Panc1 (cell line): ENCODE measurements at regions not wholly inside any gene's neighbourhood (a gene's known extent, or its start where the extent isn't known, plus 50 kb on each side); places are given as distances from the start of the nearest gene placed in this dataset.

Source experiments
- ATAC-seq: fragments of 200-7000 bp; cut with Tn5 transposase; 2 replicates; pipeline ENCODE4 v1.9.1; 2020; ENCODE audit warnings: mild to moderate bottlenecking, moderate library complexity
- BruUV-seq: library from RNA; stranded (reverse); fragments of 400-500 nt; replicated peaks from 2 replicates; lab custom pipeline; 2021; lab: Mats Ljungman, UMichigan
- CTCF ChIA-PET: fragments of 300-600 bp; sonication (Branson Sonifier 250); formaldehyde crosslinking; loops from one replicate; lab custom pipeline; 2022; ENCODE audit warnings: antibody characterized with exemption; lab: Charles Lee
- POLR2A ChIA-PET: fragments of 300-600 bp; sonication (Branson Sonifier 250); formaldehyde crosslinking; loops from one replicate; lab custom pipeline; 2022; ENCODE audit warnings: antibody characterized with exemption; lab: Charles Lee
- DNase-seq: peaks from one replicate; pipeline ENCODE4 v3.0.0-alpha.2; 2010; ENCODE audit warnings: low read depth, low spot score
- H3K27ac ChIP-seq: 2 replicates; pipeline ENCODE4 v1.5.1; 2011; ENCODE audit warnings: mild to moderate bottlenecking, low read length, inconsistent platforms
- H3K27me3 ChIP-seq: fragments of 200-500 bp; sonication (Bioruptor generic); 2 replicates; pipeline ENCODE4 v1.6.0; 2014; ENCODE audit warnings: low read length, inconsistent platforms; ENCODE audit not compliant: control insufficient read depth, insufficient read depth
- H3K36me3 ChIP-seq: fragments of 200-500 bp; sonication (Bioruptor generic); 2 replicates; pipeline ENCODE4 v1.5.1; 2014; ENCODE audit warnings: inconsistent platforms, mild to moderate bottlenecking, low read length, moderate library complexity; ENCODE audit not compliant: control insufficient read depth, insufficient read depth
- H3K4me1 ChIP-seq: 2 replicates; pipeline ENCODE4 v1.5.1; 2011; ENCODE audit warnings: inconsistent platforms, mild to moderate bottlenecking, low read length, moderate library complexity; ENCODE audit not compliant: control insufficient read depth, insufficient read depth
- H3K4me3 ChIP-seq, 2 experiments: 2 replicates each; pipeline ENCODE4 v1.5.1; 2011 to 2012; ENCODE audit warnings: low read depth in 2 of 2, low read length in 2 of 2, mild to moderate bottlenecking in 2 of 2, inconsistent platforms in 1 of 2, moderate library complexity in 1 of 2
- H3K9me3 ChIP-seq: fragments of 200-500 bp; sonication (Bioruptor generic); 2 replicates; pipeline ENCODE4 v1.5.1; 2014; ENCODE audit warnings: low read depth, mild to moderate bottlenecking, inconsistent platforms, low read length, moderate library complexity; ENCODE audit not compliant: control insufficient read depth, insufficient read depth
- CTCF ChIP-seq: fragments of 450-650 bp; IDR thresholded peaks from 2 replicates; pipeline ENCODE4 v1.5.1; 2017; ENCODE audit warnings: mild to moderate bottlenecking
- POLR2AphosphoS5 ChIP-seq: IDR thresholded peaks from 2 replicates; pipeline ENCODE4 v1.6.1; 2012; ENCODE audit warnings: mild to moderate bottlenecking, low read depth, low read length, moderate library complexity
- REST ChIP-seq, 2 experiments: IDR thresholded peaks; 2 replicates each; pipeline ENCODE4 v1.6.1; 2011 to 2012; ENCODE audit warnings: low read depth in 2 of 2, control low read depth in 1 of 2, low read length in 1 of 2, mild to moderate bottlenecking in 1 of 2, moderate library complexity in 1 of 2; ENCODE audit not compliant: insufficient read depth in 1 of 2
- SIN3A ChIP-seq: IDR thresholded peaks from 2 replicates; pipeline ENCODE4 v1.6.1; 2012; ENCODE audit warnings: low read depth, mild to moderate bottlenecking, low read length, moderate library complexity, borderline replicate concordance; ENCODE audit not compliant: insufficient read depth
- TCF7L2 ChIP-seq: IDR thresholded peaks from 2 replicates; pipeline ENCODE4 v1.6.1; 2011; ENCODE audit warnings: mild to moderate bottlenecking, low read depth, low read length, inconsistent platforms
- in situ Hi-C: cut with HindIII; loops from 2 replicates; pipeline ENCODE4 v1.10.0; 2016; ENCODE audit warnings: low sequenced_read_pairs, low pct_unique_long_range_greater_than_20kb
- intact Hi-C: fragments of 100-400 bp; cut with micrococcal nuclease; formaldehyde crosslinking; loops from one replicate; pipeline ENCODE4 v1.10.0; 2022; ENCODE audit not compliant: unreplicated experiment

GRCh38 chrX:9339603-9340491 is 125.0 kb upstream of the TBL1X start:
- in situ Hi-C loops (no loop called here), intact Hi-C loops (loop anchor here (5.0 kb wide), 1 partner anchor 122 kb away; no protein-coding TSS in a partner anchor)
- Histone ChIP-seq H3K27ac (no peak overlapping the region), H3K4me1 (peaks cover 4% of the 10 kb centered on the region), H3K27me3 (no peaks in the 10 kb centered on the region), H3K9me3 (no peaks in the 10 kb centered on the region), H3K36me3 (no peaks in the 10 kb centered on the region), H3K4me3 (no peak overlapping the region)
- ChIA-PET CTCF (no interaction called here), POLR2A (no interaction called here)
- TF ChIP-seq TCF7L2 (no peak), REST (IDR thresholded peaks at IDR 0.05; ENCODE audit: insufficient read depth in 1 of 2, low read depth in 2 of 2, low read length in 1 of 2) (no peak), CTCF (no peak), POLR2AphosphoS5 (no peak), SIN3A (no peak)
- no TSS peak for BruUV-seq
- no peak for ATAC-seq
- DNase-seq = no peak

DNA sequence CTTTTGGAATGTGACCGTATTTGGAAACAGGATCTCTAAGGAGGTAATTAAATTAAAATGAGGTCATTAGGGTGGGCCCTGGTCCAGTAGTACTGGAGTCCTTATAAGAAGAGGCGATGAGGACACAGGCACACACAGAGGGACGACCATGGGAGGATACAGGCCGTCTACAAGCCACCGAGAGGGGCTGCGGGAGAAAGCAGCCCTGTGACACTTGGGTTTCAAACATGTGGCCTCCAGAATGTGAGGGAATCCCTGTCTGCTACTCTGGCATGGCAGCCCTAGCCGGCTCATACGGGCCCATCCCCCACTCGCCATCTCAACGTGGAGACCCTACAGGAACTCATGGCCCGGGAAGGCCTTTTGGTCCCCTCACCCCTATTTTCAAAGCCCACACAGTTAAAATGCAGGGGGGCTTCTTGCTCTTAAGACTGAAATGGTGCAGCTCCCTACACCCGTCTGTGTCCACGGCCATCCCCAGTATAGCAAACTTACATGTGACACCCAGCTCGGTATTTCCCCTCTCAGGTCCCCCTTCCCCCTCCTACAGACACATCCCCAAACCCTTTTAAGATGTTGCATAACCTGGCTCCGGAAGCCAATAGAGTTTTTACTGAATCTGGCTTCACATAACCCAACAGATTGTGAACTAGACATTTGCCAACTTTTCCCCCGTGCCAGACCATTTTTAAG is 124.1 kb upstream of the TBL1X start:
- ATAC-seq (no peak), DNase-seq (no peak)
- no peaks in the 10 kb centered on the region for H3K27me3 ChIP-seq
- TF ChIP-seq SIN3A (no peak), POLR2AphosphoS5 (no peak), REST (IDR thresholded peaks at IDR 0.05; ENCODE audit: insufficient read depth in 1 of 2, low read depth in 2 of 2, low read length in 1 of 2) (no peak), TCF7L2 (no peak), CTCF (no peak)
- intact Hi-C loops = loop anchor here (5.0 kb wide), 1 partner anchor 122 kb away; no protein-coding TSS in a partner anchor
- H3K9me3 ChIP-seq = no peaks in the 10 kb centered on the region
- no peak overlapping the region for H3K27ac ChIP-seq
- ChIA-PET CTCF (no interaction called here), POLR2A (no interaction called here)
- in situ Hi-C loops = no loop called here
- H3K4me3 ChIP-seq = no peak overlapping the region
- BruUV-seq = no TSS peak
- H3K36me3 ChIP-seq = no peaks in the 10 kb centered on the region
- H3K4me1 ChIP-seq = peaks cover 4% of the 10 kb centered on the region
